Skeletal muscle tissue (tissue), 3 donors: ENCODE measurements at regions not wholly inside any gene's neighbourhood (a gene's known extent, or its start where the extent isn't known, plus 50 kb on each side); places are given as distances from the start of the nearest gene placed in this dataset.

ENCODE experiments used
- H3K27ac ChIP-seq: one replicate; pipeline ENCODE4 v1.7.0; 2013; ENCODE audit warnings: mild to moderate bottlenecking, low read depth, low read length, inconsistent platforms
- H3K27me3 ChIP-seq, 3 donors: one replicate each; pipeline ENCODE4 v1.7.0; 2013; ENCODE audit warnings: low read length in 3 of 3; ENCODE audit not compliant: control insufficient read depth in 3 of 3, insufficient read depth in 3 of 3
- H3K36me3 ChIP-seq, 3 donors: one replicate each; pipeline ENCODE4 v1.7.0; 2013; ENCODE audit warnings: low read length in 3 of 3; ENCODE audit not compliant: control insufficient read depth in 3 of 3, insufficient read depth in 3 of 3
- H3K4me1 ChIP-seq, 3 donors: one replicate each; pipeline ENCODE4 v1.7.0; 2013; ENCODE audit warnings: low read length in 3 of 3, mild to moderate bottlenecking in 3 of 3; ENCODE audit not compliant: control insufficient read depth in 3 of 3, insufficient read depth in 3 of 3
- H3K4me3 ChIP-seq, 3 donors: one replicate each; pipeline ENCODE4 v1.7.0; 2013; ENCODE audit warnings: low read length in 3 of 3
- H3K9ac ChIP-seq, 3 donors: one replicate each; pipeline ENCODE4 v1.7.0; 2013; ENCODE audit warnings: low read length in 3 of 3, mild to moderate bottlenecking in 3 of 3, moderate library complexity in 2 of 3, low read depth in 1 of 3
- H3K9me3 ChIP-seq, 3 donors: one replicate each; pipeline ENCODE4 v1.7.0; 2013; ENCODE audit warnings: low read length in 3 of 3; ENCODE audit not compliant: control insufficient read depth in 3 of 3
- donor health status: Osteomylitis.

DNA sequence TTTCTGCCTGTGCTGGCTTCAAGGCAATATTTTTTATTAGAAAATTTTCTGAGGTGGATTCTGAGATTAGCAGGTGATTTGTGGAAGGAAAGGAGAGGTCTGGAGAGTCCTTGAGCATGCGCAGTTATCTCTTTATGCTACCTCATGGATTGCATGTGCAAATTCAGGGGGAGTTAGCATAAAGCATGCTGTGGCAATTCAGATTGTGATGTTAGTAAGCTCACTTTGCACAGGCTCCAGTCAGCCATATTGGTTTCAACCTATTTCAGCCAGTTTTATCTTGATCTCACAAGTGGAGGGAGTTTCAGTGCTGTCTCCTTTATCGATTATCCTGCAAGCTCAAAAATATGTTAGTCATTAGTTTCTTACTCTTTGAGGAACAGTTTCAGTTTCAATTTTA, 2012.3 kb upstream of the PIK3C3 start:
- H3K9ac ChIP-seq, result no peak overlapping the region
- H3K4me3 ChIP-seq, result no peak overlapping the region
- H3K4me1 ChIP-seq, result no peaks in the 10 kb centered on the region
- no peaks in the 10 kb centered on the region for H3K27me3 ChIP-seq
- no peak overlapping the region for H3K27ac ChIP-seq
- no peaks in the 10 kb centered on the region for H3K36me3 ChIP-seq
- H3K9me3 ChIP-seq, result no peaks in the 10 kb centered on the region

DNA sequence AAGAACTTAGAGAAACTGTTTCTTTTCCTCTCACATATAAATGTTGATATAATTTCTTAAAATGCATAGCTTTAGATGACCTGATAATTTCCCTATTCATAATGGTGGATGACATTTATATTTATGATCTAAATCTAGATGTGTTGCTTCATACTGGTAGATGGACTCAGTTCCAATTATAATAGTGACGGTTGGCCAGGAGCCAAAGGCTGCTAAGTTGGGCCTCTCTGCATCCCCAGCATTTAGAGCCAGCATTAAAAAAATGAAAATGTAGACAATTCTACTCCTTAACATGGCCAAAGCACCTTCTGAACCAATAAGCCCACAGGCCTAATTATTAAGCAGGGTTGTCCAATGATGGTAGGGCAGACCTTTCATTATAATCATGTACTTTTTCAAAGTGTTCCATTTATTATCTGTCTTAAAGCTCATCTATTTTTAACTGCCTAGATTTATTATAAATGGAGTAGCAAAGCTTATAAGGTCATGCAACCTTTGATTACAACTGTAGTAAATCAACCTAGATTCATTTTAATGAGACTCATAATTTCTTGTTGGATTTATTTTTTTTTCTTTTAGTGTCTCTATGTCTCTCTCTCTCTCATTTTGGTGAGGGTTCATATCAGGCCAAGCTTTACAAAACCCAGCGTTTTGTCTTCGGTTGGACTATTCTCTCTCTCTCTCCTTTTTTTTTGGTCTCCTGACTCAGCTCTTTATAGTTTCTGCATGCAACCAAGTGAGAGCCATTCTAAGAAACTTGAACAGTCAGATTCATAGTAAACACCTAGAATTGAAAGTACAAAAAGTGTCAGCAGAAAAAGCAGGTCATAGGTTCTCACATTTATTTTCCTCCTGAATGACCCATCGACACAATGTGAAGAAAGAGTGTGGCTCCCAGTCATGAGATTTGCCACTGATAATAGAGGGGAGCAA, 2016.1 kb upstream of the PIK3C3 start:
- H3K9me3 ChIP-seq, result no peaks in the 10 kb centered on the region
- H3K36me3 ChIP-seq, result no peaks in the 10 kb centered on the region
- no peak overlapping the region for H3K27ac ChIP-seq
- no peaks in the 10 kb centered on the region for H3K27me3 ChIP-seq
- no peaks in the 10 kb centered on the region for H3K4me1 ChIP-seq
- no peak overlapping the region for H3K9ac ChIP-seq
- H3K4me3 ChIP-seq, result no peak overlapping the region

- Histone ChIP-seq H3K9ac (no peak overlapping the region), H3K27me3 (no peaks in the 10 kb centered on the region), H3K4me1 (no peaks in the 10 kb centered on the region), H3K36me3 (no peaks in the 10 kb centered on the region), H3K9me3 (no peaks in the 10 kb centered on the region), H3K27ac (no peak overlapping the region), H3K4me3 (no peak overlapping the region)
Measured at GRCh38 chr18:39935598-39935997, 2019.4 kb upstream of the PIK3C3 start.

DNA sequence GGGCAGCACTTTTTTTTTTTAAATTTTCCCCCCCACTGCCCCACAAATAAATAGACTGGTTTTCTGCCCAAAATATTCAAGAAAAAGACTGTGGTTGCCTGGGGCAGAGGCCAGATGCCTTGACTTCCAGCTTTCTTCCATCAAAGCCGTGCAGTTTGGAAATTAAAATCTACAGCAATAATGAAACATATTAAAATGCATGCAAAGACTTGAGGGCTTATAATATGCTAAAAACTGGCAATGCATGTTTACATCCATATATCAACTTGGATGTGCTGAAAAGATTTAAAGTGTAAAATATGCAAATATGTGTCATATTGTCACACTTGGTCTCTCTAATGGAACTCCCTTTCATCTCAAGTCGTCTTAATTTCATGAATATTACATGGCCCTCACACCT, 2036.2 kb upstream of the PIK3C3 start:
- H3K36me3 ChIP-seq, result no peaks in the 10 kb centered on the region
- no peaks in the 10 kb centered on the region for H3K4me1 ChIP-seq
- no peak overlapping the region for H3K9ac ChIP-seq
- no peak overlapping the region for H3K27ac ChIP-seq
- no peaks in the 10 kb centered on the region for H3K27me3 ChIP-seq
- no peak overlapping the region for H3K4me3 ChIP-seq
- no peaks in the 10 kb centered on the region for H3K9me3 ChIP-seq

DNA sequence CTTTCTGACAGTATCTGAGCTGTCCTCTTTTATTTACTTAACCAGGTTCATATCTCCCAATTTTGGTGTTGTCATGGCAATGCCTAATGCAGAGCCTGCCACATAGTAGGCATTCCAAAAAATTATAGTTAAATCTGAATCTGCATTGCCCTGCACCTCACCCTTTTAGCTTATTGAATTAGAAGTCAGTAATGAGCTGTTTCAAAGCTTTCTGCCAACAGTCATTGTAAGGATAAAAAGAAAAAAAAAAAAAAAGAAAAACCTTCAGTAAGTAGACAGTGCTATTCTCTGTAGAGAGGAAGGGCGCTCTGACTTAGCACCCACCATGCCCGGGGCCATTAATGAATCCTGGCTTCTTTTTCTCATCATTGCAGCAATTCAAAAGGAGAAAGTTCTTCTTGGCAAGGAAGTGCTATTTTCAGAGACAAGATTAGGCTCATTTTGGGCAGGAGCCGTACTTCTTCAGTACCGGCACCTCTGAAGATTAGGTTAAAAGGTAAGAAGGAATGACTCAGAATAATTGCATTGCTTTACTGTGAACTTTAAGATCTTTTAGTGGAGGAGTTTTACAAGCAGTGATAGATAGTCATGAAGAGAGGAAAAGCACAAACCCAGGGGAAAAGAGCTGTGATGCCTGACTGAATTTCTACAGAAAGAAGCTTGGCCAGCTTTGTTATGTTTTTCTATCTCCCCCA, 2041.2 kb upstream of the PIK3C3 start:
- H3K4me1 ChIP-seq, result no peaks in the 10 kb centered on the region
- H3K27ac ChIP-seq, result no peak overlapping the region
- no peaks in the 10 kb centered on the region for H3K27me3 ChIP-seq
- no peak overlapping the region for H3K4me3 ChIP-seq
- H3K36me3 ChIP-seq, result no peaks in the 10 kb centered on the region
- H3K9me3 ChIP-seq, result no peaks in the 10 kb centered on the region
- H3K9ac ChIP-seq, result no peak overlapping the region

GRCh38 chr18:39911716-39912115, 2043.3 kb upstream of the PIK3C3 start:
- Histone ChIP-seq H3K4me3 (no peak overlapping the region), H3K27me3 (no peaks in the 10 kb centered on the region), H3K9ac (no peak overlapping the region), H3K27ac (no peak overlapping the region), H3K9me3 (no peaks in the 10 kb centered on the region), H3K4me1 (no peaks in the 10 kb centered on the region), H3K36me3 (no peaks in the 10 kb centered on the region)

DNA sequence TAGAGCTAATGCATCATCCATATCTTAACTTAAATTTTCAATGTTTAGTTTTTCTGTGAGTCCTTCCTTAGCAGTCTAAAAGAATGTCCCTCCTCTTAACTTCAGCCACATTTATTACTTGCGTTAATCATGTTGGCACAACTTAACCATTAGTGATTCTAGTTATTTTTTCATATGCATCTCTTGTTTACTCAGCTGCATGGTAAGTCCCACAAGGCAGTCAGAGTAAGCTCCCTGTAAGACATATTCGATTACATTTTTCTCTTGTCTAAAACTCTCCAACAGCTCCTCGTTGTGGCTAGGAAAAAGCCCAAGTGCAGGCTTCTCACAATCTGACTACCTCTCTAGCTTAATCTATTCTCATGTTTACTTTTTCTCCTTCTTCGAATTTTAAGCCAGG, 2045.3 kb upstream of the PIK3C3 start:
- H3K9me3 ChIP-seq, result no peaks in the 10 kb centered on the region
- no peak overlapping the region for H3K9ac ChIP-seq
- H3K27ac ChIP-seq, result no peak overlapping the region
- H3K36me3 ChIP-seq, result no peaks in the 10 kb centered on the region
- H3K27me3 ChIP-seq, result no peaks in the 10 kb centered on the region
- H3K4me3 ChIP-seq, result no peak overlapping the region
- H3K4me1 ChIP-seq, result no peaks in the 10 kb centered on the region

GRCh38 chr18:39886136-39886535, 2068.9 kb upstream of the PIK3C3 start:
- Histone ChIP-seq H3K27me3 (no peaks in the 10 kb centered on the region), H3K4me1 (no peaks in the 10 kb centered on the region), H3K27ac (no peak overlapping the region), H3K4me3 (no peak overlapping the region), H3K9ac (no peak overlapping the region), H3K9me3 (no peaks in the 10 kb centered on the region), H3K36me3 (no peaks in the 10 kb centered on the region)

GRCh38 chr18:39872651-39873050, 2082.4 kb upstream of the PIK3C3 start:
- Histone ChIP-seq H3K4me1 (no peaks in the 10 kb centered on the region), H3K27ac (no peak overlapping the region)

DNA sequence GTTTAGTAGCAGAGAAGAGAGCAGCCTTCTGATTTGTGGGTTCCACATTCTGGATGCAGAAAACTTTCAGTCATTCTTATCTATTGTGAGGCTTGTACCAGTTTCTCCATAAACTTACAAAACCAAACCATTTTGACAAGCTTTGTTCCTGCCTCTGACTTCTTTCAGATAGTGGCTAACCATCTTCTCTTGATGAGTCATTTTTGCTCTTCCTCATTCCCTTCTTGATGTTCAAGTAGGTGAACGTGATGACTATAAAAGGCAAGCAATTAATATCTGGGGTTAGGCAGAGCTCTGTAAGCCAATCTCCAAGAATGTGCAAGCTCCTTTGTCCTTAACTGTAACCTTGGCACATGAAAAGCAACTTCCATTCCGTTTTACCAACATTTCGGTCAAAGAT, 2083.1 kb upstream of the PIK3C3 start:
- no peak overlapping the region for H3K27ac ChIP-seq
- H3K4me3 ChIP-seq, result no peak overlapping the region
- no peaks in the 10 kb centered on the region for H3K27me3 ChIP-seq
- H3K4me1 ChIP-seq, result no peaks in the 10 kb centered on the region
- no peaks in the 10 kb centered on the region for H3K9me3 ChIP-seq
- no peak overlapping the region for H3K9ac ChIP-seq
- no peaks in the 10 kb centered on the region for H3K36me3 ChIP-seq

More at GRCh38 chr18:39872651-39873050, 2082.4 kb upstream of the PIK3C3 start:
- H3K4me3 ChIP-seq, result no peak overlapping the region
- no peak overlapping the region for H3K9ac ChIP-seq
- H3K27me3 ChIP-seq, result no peaks in the 10 kb centered on the region
- no peaks in the 10 kb centered on the region for H3K36me3 ChIP-seq
- no peaks in the 10 kb centered on the region for H3K9me3 ChIP-seq
